ENCODE measurements at regions not wholly inside any gene's neighbourhood (a gene's known extent, or its start where the extent isn't known, plus 50 kb on each side); places are given as distances from the start of the nearest gene placed in this dataset.

- no peak for TF ChIP-seq ZNF687 (IDR thresholded peaks at IDR 0.05)
- no peak for TF ChIP-seq ESRRA (IDR thresholded peaks at IDR 0.05; ENCODE audit: low read length)
- no peak for TF ChIP-seq MLLT1 (IDR thresholded peaks at IDR 0.05)
- TF ChIP-seq ZNF207 (IDR thresholded peaks at IDR 0.05; ENCODE audit: borderline replicate concordance): no peak
- no peak for TF ChIP-seq SUZ12 (IDR thresholded peaks at IDR 0.05; ENCODE audit: unreplicated experiment)
- TF ChIP-seq JUNB (IDR thresholded peaks at IDR 0.05): no peak
- no peak for TF ChIP-seq LARP7 (IDR thresholded peaks at IDR 0.05)
- no peak for TF ChIP-seq ZBTB33 (IDR thresholded peaks at IDR 0.05)
- no peak for TF ChIP-seq NFYA (IDR thresholded peaks at IDR 0.05; ENCODE audit: borderline replicate concordance, low read depth, low read length)
- TF ChIP-seq KAT2A (conservative IDR thresholded peaks at IDR 0.05; ENCODE audit: control insufficient read depth, low read depth, low read length): no peak
Measured at GRCh38 chr6:132082421-132082820, 131.2 kb upstream of the CCN2 start (continued).

Data from GM12878 (cell line).